ES-I3 (cell line): ENCODE measurements at regions not wholly inside any gene's neighbourhood (a gene's known extent, or its start where the extent isn't known, plus 50 kb on each side); places are given as distances from the start of the nearest gene placed in this dataset.

Experiments
- H3K36me3 ChIP-seq: 2 replicates; pipeline ENCODE4 v1.6.1; 2013; ENCODE audit warnings: mild to moderate bottlenecking, low read length, control low read depth, moderate library complexity; ENCODE audit not compliant: insufficient read depth
- H3K4me1 ChIP-seq: 2 replicates; pipeline ENCODE4 v1.6.1; 2013; ENCODE audit warnings: mild to moderate bottlenecking, control low read depth, low read length; ENCODE audit not compliant: insufficient read depth
- H3K9ac ChIP-seq: 2 replicates; pipeline ENCODE4 v1.6.1; 2013; ENCODE audit warnings: low read depth, mild to moderate bottlenecking, low read length, moderate library complexity
- H3K9me3 ChIP-seq: 2 replicates; pipeline ENCODE4 v1.6.1; 2013; ENCODE audit warnings: mild to moderate bottlenecking, low read length, moderate library complexity; ENCODE audit not compliant: control insufficient read depth, insufficient read depth

DNA sequence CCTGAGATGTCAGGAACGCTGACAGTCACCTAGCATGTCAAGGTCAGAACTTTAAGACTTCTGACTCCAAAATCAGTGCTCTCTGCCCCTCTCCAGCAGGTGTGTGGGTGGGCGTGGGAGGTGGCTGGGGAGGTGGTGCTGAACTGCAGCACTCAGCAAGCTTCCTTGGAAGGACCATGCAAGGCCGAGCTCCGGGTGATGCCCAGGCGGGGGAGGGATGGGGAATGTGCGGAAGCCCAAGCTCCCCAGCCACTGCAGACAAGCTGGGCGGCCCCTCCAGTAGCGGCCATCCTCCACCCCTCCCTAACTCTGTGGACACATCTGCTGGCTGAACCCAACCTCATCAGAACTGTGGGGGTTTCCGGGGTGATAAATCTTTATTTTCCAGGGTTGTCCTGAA is 296.6 kb downstream of the TLE3 start:
- Histone ChIP-seq H3K9me3 (no peaks in the 10 kb centered on the region), H3K9ac (no peak overlapping the region), H3K4me1 (peaks cover 1% of the 10 kb centered on the region; the same call in 1 of the 2 replicates), H3K36me3 (no peaks in the 10 kb centered on the region)

DNA sequence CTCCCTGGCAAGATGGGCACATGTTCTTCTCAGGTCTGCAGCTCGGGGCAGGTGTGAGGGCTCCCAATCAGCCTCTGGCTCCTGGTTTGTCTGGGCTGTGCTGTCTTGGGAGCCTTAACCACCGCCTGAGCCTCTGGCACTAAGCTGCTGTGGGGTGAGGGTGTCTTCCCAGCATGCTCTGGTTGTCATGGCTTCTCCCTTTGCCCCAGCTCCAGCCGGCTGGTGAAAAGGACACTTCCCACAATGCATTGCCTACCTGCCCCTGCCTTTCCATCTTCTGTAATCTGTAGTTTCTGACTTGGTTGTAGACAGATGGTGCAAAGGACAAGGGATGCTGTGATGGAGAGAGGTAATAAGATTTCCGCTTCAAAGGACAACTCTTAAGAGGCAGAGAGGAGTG is 295.3 kb downstream of the TLE3 start:
- no peak overlapping the region for H3K9ac ChIP-seq
- H3K36me3 ChIP-seq: no peaks in the 10 kb centered on the region
- peaks cover 9% of the 10 kb centered on the region; the same call in 1 of the 2 replicates for H3K4me1 ChIP-seq
- H3K9me3 ChIP-seq: no peaks in the 10 kb centered on the region

DNA sequence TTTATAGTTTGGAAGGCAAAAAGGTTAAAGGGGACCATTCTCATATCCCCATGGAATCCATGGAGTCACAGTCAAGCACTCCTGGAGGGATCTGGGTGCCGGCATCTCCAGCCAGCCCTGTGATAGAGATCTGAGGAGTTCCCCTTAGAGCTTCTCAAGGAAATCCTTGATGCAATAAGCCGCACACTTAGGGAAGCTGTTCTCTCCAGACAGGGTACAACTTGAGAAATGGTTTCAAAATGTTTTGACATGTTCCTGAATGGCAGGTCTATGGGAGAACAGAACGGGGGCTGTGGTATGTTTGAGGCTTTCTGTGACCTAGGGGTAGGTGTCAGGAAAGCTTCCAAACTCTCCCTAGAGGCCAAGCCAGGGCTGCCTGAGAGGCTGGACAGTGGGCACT is 292.9 kb downstream of the TLE3 start:
- no peaks in the 10 kb centered on the region for H3K9me3 ChIP-seq
- H3K36me3 ChIP-seq: no peaks in the 10 kb centered on the region
- H3K9ac ChIP-seq: no peak overlapping the region
- H3K4me1 ChIP-seq: peaks cover 9% of the 10 kb centered on the region; the same call in 1 of the 2 replicates

- peaks cover 9% of the 10 kb centered on the region; the same call in 1 of the 2 replicates for H3K4me1 ChIP-seq
- H3K9ac ChIP-seq: no peak overlapping the region
- H3K9me3 ChIP-seq: no peaks in the 10 kb centered on the region
- H3K36me3 ChIP-seq: no peaks in the 10 kb centered on the region
Observed at GRCh38 chr15:69805248-69805953, 292.3 kb downstream of the TLE3 start.

DNA sequence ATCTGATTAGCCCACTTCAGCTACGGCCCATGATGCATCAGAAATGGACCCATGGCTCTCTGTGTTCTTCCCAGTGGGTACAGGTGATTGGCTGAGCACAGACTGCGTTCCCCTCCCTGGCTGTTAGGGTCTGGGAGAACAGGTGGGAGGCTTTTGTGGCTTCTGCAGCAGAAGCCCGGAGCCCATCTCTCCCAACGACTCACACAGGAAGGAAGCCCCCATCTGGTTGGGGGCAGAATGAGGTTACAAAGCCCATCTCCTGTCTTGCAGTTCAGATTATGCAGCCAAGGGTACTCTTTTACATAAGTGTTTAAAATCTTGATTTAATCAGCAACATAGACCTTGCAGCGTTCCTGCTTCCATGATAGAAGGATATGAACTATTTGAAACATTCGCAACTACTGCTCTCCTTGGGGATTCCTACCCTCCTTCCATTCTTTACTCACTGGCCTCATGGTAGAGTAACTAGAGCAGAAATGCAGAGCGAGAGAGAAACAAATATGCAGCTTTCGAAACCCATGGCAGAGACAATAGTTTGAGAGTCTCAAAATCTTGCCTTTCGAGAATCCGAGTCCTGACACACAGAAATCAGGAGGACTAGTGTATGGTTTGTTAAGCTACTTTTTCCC is 291.3 kb downstream of the TLE3 start:
- Histone ChIP-seq H3K9ac (no peak overlapping the region), H3K4me1 (peaks cover 9% of the 10 kb centered on the region; the same call in 1 of the 2 replicates), H3K36me3 (no peaks in the 10 kb centered on the region), H3K9me3 (no peaks in the 10 kb centered on the region)

- Histone ChIP-seq H3K9ac (no peak overlapping the region), H3K36me3 (no peaks in the 10 kb centered on the region), H3K4me1 (peaks cover 9% of the 10 kb centered on the region; the same call in 1 of the 2 replicates), H3K9me3 (no peaks in the 10 kb centered on the region)
Observed at GRCh38 chr15:69807721-69808120, 290.0 kb downstream of the TLE3 start.

DNA sequence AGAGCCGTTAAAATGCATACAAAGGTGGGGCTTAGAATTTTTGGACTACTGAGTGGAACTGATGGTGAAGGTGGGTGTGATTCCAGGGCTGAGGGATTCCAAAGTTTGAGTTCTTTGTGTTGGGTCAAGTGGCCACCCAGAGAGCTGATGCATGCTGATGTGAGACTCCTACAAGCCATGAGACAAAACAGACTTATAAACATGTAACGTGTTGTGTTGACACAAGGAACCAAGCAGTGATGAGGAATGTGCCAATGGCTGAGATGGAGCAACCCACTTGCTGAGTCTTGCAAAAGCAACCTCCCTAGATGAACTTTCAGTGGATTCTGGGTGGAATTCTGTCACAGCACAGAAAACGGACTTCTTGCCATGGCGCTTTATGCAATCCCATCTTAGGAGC is 289.0 kb downstream of the TLE3 start:
- peaks cover 17% of the 10 kb centered on the region for H3K4me1 ChIP-seq
- H3K9me3 ChIP-seq: no peaks in the 10 kb centered on the region
- no peaks in the 10 kb centered on the region for H3K36me3 ChIP-seq
- H3K9ac ChIP-seq: no peak overlapping the region

- Histone ChIP-seq H3K4me1 (peaks cover 19% of the 10 kb centered on the region), H3K9me3 (no peaks in the 10 kb centered on the region), H3K36me3 (no peaks in the 10 kb centered on the region), H3K9ac (no peak overlapping the region)
Observed at GRCh38 chr15:69809421-69809820, 288.3 kb downstream of the TLE3 start.

DNA sequence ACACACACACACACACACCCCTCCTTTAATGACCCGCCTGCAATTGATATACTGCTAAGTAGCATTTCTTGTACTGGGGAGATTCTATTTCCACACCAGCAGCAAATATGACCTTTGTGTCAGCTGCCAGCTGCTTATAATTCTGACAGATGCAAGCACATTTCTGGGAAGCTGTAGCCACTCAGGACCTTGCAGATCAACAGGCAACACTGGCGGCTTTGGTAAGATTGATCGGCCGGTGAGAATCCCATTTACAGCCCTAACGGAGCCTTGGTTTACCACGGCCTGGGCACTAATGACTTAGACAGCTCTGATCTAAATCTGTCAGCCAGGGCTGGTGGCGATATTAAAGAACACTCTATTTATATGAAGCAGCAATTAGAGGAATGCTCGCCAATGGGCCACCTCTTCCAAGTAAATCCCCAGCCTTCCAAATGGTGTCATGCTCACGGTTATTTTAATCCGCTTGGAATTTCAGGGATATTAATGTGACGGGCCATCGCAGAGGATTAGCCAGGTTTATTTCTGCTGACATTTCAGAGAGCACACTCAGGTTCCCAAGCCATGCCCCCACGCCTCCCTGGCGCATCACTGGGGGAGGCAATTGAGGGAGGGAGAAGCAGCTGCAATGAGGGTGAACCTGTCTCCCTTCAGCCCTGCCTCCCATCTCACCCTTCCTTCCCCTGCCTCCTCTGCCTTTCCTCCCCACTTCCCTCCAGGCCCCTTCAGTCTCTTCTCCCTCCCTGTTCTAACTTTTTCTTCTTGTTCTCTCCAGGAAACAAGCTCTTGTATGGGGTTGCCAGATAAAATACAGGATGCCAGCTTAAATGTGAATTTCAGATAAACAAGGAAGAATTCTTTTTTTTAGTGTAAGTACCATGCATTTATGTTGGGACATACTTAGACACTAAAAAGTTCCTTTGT is 287.0 kb downstream of the TLE3 start:
- no peaks in the 10 kb centered on the region for H3K9me3 ChIP-seq
- H3K36me3 ChIP-seq: no peaks in the 10 kb centered on the region
- H3K9ac ChIP-seq: no peak overlapping the region
- peaks cover 19% of the 10 kb centered on the region for H3K4me1 ChIP-seq

DNA sequence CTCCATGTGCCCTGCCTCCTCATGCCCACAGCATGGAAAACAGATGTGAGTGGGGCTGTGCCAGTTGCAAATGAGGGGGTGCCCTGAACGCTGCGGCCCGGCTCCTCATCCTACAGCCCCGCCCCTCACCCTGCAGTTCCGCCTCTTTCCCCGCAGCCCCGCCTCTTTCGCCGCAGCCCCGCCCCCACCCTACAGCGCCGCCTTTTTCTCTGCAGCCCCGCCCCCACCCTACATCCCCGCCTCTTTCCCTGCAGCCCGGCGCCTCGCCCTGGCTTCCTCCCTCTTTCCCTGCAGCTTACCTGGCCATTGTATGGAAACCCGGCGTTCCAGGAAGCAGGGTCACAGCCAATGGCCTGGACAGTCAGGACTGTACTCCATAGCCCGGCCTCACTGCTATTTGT is 284.9 kb downstream of the TLE3 start:
- Histone ChIP-seq H3K9ac (peak overlapping the region; percentile 29; the same call in 1 of the 2 replicates), H3K9me3 (no peaks in the 10 kb centered on the region), H3K4me1 (peaks cover 10% of the 10 kb centered on the region), H3K36me3 (no peaks in the 10 kb centered on the region)

- H3K36me3 ChIP-seq: no peaks in the 10 kb centered on the region
- peaks cover 10% of the 10 kb centered on the region for H3K4me1 ChIP-seq
- H3K9me3 ChIP-seq: no peaks in the 10 kb centered on the region
- no peak overlapping the region for H3K9ac ChIP-seq
Observed at GRCh38 chr15:69813881-69814280, 283.8 kb downstream of the TLE3 start.

- H3K9me3 ChIP-seq: no peaks in the 10 kb centered on the region
- H3K9ac ChIP-seq: no peak overlapping the region
- peaks cover 10% of the 10 kb centered on the region for H3K4me1 ChIP-seq
- no peaks in the 10 kb centered on the region for H3K36me3 ChIP-seq
Observed at GRCh38 chr15:69814932-69815331, 282.8 kb downstream of the TLE3 start.

DNA sequence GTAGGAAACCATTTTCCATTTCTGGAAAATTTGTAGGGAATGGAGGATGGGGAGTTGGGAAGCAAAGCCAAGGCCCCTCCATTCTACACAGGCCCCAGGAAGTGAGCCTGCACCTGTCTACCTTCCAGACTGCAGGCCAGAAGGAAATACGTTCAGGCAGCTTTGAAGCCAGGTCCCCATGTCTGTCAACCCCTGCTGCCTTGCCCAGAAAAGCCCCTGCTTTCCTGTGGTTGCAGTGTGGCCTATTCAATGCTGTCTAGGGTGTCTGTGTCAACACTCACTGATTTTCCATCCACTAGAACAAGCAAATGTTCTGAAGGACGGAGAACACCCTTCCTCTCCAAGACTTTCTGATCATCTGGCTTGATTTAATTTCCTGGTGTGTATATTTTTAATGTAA is 281.9 kb downstream of the TLE3 start:
- peaks cover 10% of the 10 kb centered on the region for H3K4me1 ChIP-seq
- no peaks in the 10 kb centered on the region for H3K9me3 ChIP-seq
- H3K36me3 ChIP-seq: no peaks in the 10 kb centered on the region
- H3K9ac ChIP-seq: no peak overlapping the region

- peaks cover 10% of the 10 kb centered on the region for H3K4me1 ChIP-seq
Observed at GRCh38 chr15:69816522-69816921, 281.2 kb downstream of the TLE3 start.

More at GRCh38 chr15:69816522-69816921, 281.2 kb downstream of the TLE3 start:
- no peaks in the 10 kb centered on the region for H3K9me3 ChIP-seq
- H3K36me3 ChIP-seq: no peaks in the 10 kb centered on the region
- no peak overlapping the region for H3K9ac ChIP-seq
